ENCODE measurements at regions not wholly inside any gene's neighbourhood (a gene's known extent, or its start where the extent isn't known, plus 50 kb on each side); places are given as distances from the start of the nearest gene placed in this dataset.

GRCh38 chr15:29636140-29636539 is 186.1 kb downstream of the TJP1 start:
- no peaks in the 10 kb centered on the region for H3K36me3 ChIP-seq (ENCODE audit: control insufficient read depth, insufficient read depth, low read length)
- no peak for DNase-seq (ENCODE audit: low read depth)
- FAIRE-seq, result no peak

DNA sequence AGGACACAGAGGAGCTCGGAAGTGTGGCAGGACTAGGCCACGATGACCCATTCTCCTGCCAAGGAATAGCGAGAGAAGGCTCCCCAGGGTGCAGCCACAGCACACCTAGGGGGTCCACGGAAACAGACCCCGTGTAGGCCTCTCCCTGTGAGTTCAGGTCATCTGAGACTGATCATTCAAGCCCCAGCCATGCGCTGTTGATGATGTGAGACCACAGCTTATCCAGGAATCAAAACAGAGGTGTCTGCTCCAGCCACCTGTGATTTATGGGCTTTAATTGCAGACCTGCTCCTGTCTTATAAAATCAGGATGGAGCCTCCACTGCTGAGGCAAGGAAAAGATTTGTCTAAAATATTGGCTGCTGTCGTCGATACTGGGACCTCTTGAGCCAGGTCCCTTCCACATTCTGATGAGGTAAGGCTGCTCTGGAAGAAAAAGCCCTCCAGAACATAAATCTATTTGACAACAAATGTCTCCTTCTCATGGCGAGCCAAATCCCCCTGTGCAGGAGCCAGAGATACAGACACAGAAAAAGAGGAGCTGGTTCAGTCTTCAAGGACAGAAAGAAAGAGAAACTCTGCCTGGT is 186.7 kb downstream of the TJP1 start:
- FAIRE-seq, result no peak
- no peaks in the 10 kb centered on the region for H3K27me3 ChIP-seq (ENCODE audit: control insufficient read depth, insufficient read depth, low read length)
- H3K36me3 ChIP-seq (ENCODE audit: control insufficient read depth, insufficient read depth, low read length), result no peaks in the 10 kb centered on the region
- H3K4me3 ChIP-seq (ENCODE audit: low read depth, low read length), result no peak overlapping the region
- no peak for DNase-seq (ENCODE audit: low read depth)
- TF ChIP-seq, protein P1, sequence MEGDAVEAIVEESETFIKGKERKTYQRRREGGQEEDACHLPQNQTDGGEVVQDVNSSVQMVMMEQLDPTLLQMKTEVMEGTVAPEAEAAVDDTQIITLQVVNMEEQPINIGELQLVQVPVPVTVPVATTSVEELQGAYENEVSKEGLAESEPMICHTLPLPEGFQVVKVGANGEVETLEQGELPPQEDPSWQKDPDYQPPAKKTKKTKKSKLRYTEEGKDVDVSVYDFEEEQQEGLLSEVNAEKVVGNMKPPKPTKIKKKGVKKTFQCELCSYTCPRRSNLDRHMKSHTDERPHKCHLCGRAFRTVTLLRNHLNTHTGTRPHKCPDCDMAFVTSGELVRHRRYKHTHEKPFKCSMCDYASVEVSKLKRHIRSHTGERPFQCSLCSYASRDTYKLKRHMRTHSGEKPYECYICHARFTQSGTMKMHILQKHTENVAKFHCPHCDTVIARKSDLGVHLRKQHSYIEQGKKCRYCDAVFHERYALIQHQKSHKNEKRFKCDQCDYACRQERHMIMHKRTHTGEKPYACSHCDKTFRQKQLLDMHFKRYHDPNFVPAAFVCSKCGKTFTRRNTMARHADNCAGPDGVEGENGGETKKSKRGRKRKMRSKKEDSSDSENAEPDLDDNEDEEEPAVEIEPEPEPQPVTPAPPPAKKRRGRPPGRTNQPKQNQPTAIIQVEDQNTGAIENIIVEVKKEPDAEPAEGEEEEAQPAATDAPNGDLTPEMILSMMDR (IDR thresholded peaks at IDR 0.05; ENCODE audit: insufficient read depth, low read length, severe bottlenecking), result no peak

More at GRCh38 chr15:29636140-29636539, 186.1 kb downstream of the TJP1 start:
- no peak overlapping the region for H3K4me3 ChIP-seq (ENCODE audit: low read depth, low read length)
- TF ChIP-seq, protein P1 (IDR thresholded peaks at IDR 0.05; ENCODE audit: insufficient read depth, low read length, severe bottlenecking), result no peak
- no peaks in the 10 kb centered on the region for H3K27me3 ChIP-seq (ENCODE audit: control insufficient read depth, insufficient read depth, low read length)

DNA sequence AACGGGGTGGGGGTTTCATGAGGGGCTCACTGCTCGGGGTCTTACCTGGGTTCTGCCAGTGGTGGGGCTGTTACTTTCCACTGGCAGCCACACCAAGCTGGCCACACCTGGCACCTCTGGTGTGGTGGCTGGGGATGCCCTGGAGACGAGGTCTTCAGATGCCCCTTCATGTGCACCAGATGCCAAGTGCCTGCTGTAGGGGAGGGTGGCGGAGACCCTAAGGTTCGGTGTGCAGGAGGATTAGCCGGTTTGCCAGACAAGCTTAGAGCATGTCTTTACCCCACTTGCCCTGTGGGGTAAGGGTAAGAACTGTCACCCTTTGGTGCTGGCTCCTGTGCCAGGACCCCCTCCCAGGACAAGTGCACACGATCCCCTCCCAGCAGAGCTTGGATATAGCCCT is 188.3 kb downstream of the TJP1 start:
- H3K36me3 ChIP-seq (ENCODE audit: control insufficient read depth, insufficient read depth, low read length), result no peaks in the 10 kb centered on the region
- no peak for DNase-seq (ENCODE audit: low read depth)
- TF ChIP-seq, protein P1 (IDR thresholded peaks at IDR 0.05; ENCODE audit: insufficient read depth, low read length, severe bottlenecking), result no peak
- no peaks in the 10 kb centered on the region for H3K27me3 ChIP-seq (ENCODE audit: control insufficient read depth, insufficient read depth, low read length)
- no peak for FAIRE-seq
- no peak overlapping the region for H3K4me3 ChIP-seq (ENCODE audit: low read depth, low read length)

GRCh38 chr15:29632671-29633406 is 189.4 kb downstream of the TJP1 start:
- FAIRE-seq (no peak), DNase-seq (ENCODE audit: low read depth) (peak; percentile 5)
- TF ChIP-seq, protein P1 (IDR thresholded peaks at IDR 0.05; ENCODE audit: insufficient read depth, low read length, severe bottlenecking), result no peak

DNA sequence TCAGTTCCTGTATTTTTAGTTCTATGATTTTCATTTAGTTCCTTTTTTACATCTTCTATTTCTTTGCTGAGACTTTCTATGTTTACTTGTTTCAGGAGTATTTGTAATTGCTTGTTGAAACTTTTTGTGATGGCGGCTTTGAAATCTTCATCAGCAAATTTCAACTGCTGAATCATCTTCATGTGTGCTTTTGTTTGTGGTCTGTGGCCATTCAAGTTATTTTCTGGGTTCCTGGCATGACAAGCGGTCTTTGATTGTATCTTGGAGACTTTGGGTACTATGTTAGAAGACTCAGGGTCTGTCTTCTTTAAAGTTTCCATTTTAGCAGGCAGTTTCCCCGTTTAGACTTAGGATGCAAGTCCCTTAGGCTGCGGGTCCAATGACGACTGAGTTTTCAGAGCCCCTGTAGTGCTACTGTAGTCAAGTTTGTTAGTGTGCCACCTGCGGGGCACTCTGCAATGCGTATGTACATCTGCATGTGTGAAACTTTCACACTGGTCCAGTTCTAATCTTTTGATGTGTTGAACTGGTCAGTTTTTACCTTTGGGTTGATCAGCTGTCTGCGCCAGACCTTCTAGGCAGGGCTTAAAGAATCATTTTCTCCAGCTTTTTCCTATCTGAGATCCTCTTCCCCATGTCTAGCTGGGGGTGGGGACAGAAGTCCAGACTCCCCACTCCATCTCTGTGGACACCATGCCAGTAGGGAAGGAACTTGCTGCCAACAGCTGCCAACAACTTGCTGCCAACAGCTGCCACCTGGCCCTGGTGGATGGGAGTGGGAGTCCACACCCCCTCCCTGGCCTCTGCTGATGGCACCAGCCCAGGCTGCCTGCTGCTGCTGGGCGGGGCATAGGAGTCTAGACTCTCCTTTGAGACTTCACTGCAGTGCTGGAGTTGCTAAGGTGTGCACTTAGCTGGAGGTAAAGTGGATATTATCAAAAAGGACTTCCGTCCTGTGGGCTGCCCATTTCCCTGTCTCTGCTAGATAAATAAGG is 190.9 kb downstream of the TJP1 start:
- Histone ChIP-seq H3K4me3 (ENCODE audit: low read depth, low read length) (no peak overlapping the region), H3K36me3 (ENCODE audit: control insufficient read depth, insufficient read depth, low read length) (no peaks in the 10 kb centered on the region), H3K27me3 (ENCODE audit: control insufficient read depth, insufficient read depth, low read length) (no peaks in the 10 kb centered on the region)
- FAIRE-seq (no peak), DNase-seq (ENCODE audit: low read depth) (no peak)
- TF ChIP-seq, protein P1 (IDR thresholded peaks at IDR 0.05; ENCODE audit: insufficient read depth, low read length, severe bottlenecking), result no peak

More at GRCh38 chr15:29632671-29633406, 189.4 kb downstream of the TJP1 start:
- no peaks in the 10 kb centered on the region for H3K36me3 ChIP-seq (ENCODE audit: control insufficient read depth, insufficient read depth, low read length)
- H3K4me3 ChIP-seq (ENCODE audit: low read depth, low read length), result no peak overlapping the region
- no peaks in the 10 kb centered on the region for H3K27me3 ChIP-seq (ENCODE audit: control insufficient read depth, insufficient read depth, low read length)
